Chondrocyte (in vitro differentiated cells): ENCODE measurements at regions not wholly inside any gene's neighbourhood (a gene's known extent, or its start where the extent isn't known, plus 50 kb on each side); places are given as distances from the start of the nearest gene placed in this dataset.

ENCODE experiments used
- DNase-seq: peaks from one replicate; pipeline ENCODE4 v3.0.0; 2021; ENCODE audit warnings: mixed read lengths, low spot score
- H3K27ac Mint-ChIP-seq: one replicate; pipeline ENCODE4 v1.8.0; 2021; ENCODE audit warnings: mild to moderate bottlenecking, moderate library complexity, mixed read lengths; ENCODE audit not compliant: unreplicated experiment
- H3K27me3 Mint-ChIP-seq: 2 replicates; pipeline ENCODE4 v1.8.0; 2021; ENCODE audit warnings: low read depth, mixed read lengths
- H3K36me3 Mint-ChIP-seq: 2 replicates; pipeline ENCODE4 v1.8.0; 2021; ENCODE audit warnings: low read depth, mixed read lengths
- H3K4me1 Mint-ChIP-seq: 2 replicates; pipeline ENCODE4 v1.8.0; 2021; ENCODE audit warnings: low read depth, mild to moderate bottlenecking, mixed read lengths
- H3K4me3 Mint-ChIP-seq: one replicate; pipeline ENCODE4 v1.8.0; 2021; ENCODE audit warnings: mild to moderate bottlenecking, moderate library complexity, mixed read lengths; ENCODE audit not compliant: unreplicated experiment
- H3K9me3 Mint-ChIP-seq: 2 replicates; pipeline ENCODE4 v1.8.0; 2021; ENCODE audit warnings: low read depth, mixed read lengths
- CTCF ChIP-seq: fragments of 200-600 bp; sonication (generic); IDR thresholded peaks from 2 replicates; pipeline ENCODE4 v1.5.0; 2021; ENCODE audit warnings: antibody characterized with exemption, mild to moderate bottlenecking, moderate library complexity

- no peak for TF ChIP-seq CTCF
- DNase-seq = no peak
Observed at GRCh38 chr4:45293335-45293734, 567.0 kb upstream of the GNPDA2 start.

GRCh38 chr4:45292844-45293243 lies 566.5 kb upstream of the GNPDA2 start:
- peak; percentile 36 for DNase-seq
- Mint-ChIP-seq H3K4me1 (no peaks in the 10 kb centered on the region), H3K36me3 (no peaks in the 10 kb centered on the region), H3K27ac (no peak overlapping the region), H3K4me3 (no peak overlapping the region), H3K27me3 (no peaks in the 10 kb centered on the region), H3K9me3 (peaks cover 27% of the 10 kb centered on the region)
- no peak for TF ChIP-seq CTCF

More at GRCh38 chr4:45293335-45293734, 567.0 kb upstream of the GNPDA2 start:
- H3K36me3 Mint-ChIP-seq = no peaks in the 10 kb centered on the region
- no peak overlapping the region for H3K4me3 Mint-ChIP-seq
- no peak overlapping the region for H3K27ac Mint-ChIP-seq
- no peaks in the 10 kb centered on the region for H3K4me1 Mint-ChIP-seq
- peaks cover 27% of the 10 kb centered on the region for H3K9me3 Mint-ChIP-seq
- no peaks in the 10 kb centered on the region for H3K27me3 Mint-ChIP-seq

GRCh38 chr4:45284400-45285085 lies 558.2 kb upstream of the GNPDA2 start:
- no peak for TF ChIP-seq CTCF
- no peaks in the 10 kb centered on the region for H3K4me1 Mint-ChIP-seq
- H3K9me3 Mint-ChIP-seq = peaks cover 4% of the 10 kb centered on the region
- peak; percentile 72 for DNase-seq
- no peak overlapping the region for H3K4me3 Mint-ChIP-seq
- no peaks in the 10 kb centered on the region for H3K36me3 Mint-ChIP-seq
- H3K27ac Mint-ChIP-seq = no peak overlapping the region
- H3K27me3 Mint-ChIP-seq = no peaks in the 10 kb centered on the region

- no peak for TF ChIP-seq CTCF
- H3K27me3 Mint-ChIP-seq = no peaks in the 10 kb centered on the region
- H3K9me3 Mint-ChIP-seq = peaks cover 4% of the 10 kb centered on the region
- H3K4me1 Mint-ChIP-seq = no peaks in the 10 kb centered on the region
- H3K27ac Mint-ChIP-seq = no peak overlapping the region
- H3K4me3 Mint-ChIP-seq = no peak overlapping the region
- no peaks in the 10 kb centered on the region for H3K36me3 Mint-ChIP-seq
- DNase-seq = peak; percentile 64
Observed at GRCh38 chr4:45283352-45283751, 557.0 kb upstream of the GNPDA2 start.

- TF ChIP-seq CTCF = no peak
- Mint-ChIP-seq H3K4me1 (no peaks in the 10 kb centered on the region), H3K36me3 (no peaks in the 10 kb centered on the region), H3K27ac (no peak overlapping the region), H3K27me3 (no peaks in the 10 kb centered on the region), H3K9me3 (no peaks in the 10 kb centered on the region), H3K4me3 (no peak overlapping the region)
- no peak for DNase-seq
Observed at GRCh38 chr4:45280121-45280520, 553.8 kb upstream of the GNPDA2 start.
